ENCODE measurements at regions not wholly inside any gene's neighbourhood (a gene's known extent, or its start where the extent isn't known, plus 50 kb on each side); places are given as distances from the start of the nearest gene placed in this dataset.
A peak's percentile ranks its signal among the peaks of the same experiment; 100 is the strongest.

DNA sequence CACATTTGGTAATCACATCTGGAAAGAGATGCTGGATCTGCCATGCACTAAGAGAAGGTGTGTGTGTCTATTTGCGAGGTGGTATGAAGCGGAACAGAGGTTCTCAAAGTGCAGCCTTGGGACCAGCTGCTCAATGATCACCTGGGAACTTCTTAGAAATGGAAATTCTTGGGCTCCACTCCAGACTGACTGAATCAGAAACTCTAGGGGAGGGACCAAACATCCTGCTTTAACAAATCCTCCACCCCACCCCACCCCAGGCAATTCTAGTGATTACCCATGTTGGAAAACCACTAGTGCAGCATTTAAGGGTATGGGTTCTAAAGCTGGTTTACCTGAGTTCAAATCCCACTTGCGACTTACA is 143.9 kb upstream of the JUN start:
- Histone ChIP-seq H3K4me2 (ENCODE audit: insufficient read depth, low read length) (no peak overlapping the region), H3K9me1 (ENCODE audit: control insufficient read depth, insufficient read depth, low read length) (no peaks in the 10 kb centered on the region), H3K4me3 (no peak overlapping the region), H3K27ac (ENCODE audit: extremely low read depth, low read depth, low read length) (no peak overlapping the region), H3K79me2 (ENCODE audit: control insufficient read depth, insufficient read depth, low read length) (no peaks in the 10 kb centered on the region), H3K36me3 (ENCODE audit: control insufficient read depth, insufficient read depth, low read length) (no peaks in the 10 kb centered on the region), H3K9me3 (replicated peaks; ENCODE audit: control insufficient read depth, insufficient read depth, low read depth, low read length) (no peaks in the 10 kb centered on the region), H3K27me3 (ENCODE audit: control insufficient read depth in 2 of 2, insufficient read depth in 2 of 2, low read length in 2 of 2) (peaks cover 0 to 3% of the 10 kb centered on the region in 2 experiments; a peak in 2 of 5 replicates), H3K4me1 (replicated peaks in 1 of 2; ENCODE audit: control insufficient read depth in 2 of 2, insufficient read depth in 2 of 2, low read length in 2 of 2) (peaks cover 7 to 16% of the 10 kb centered on the region in 2 experiments), H3K9ac (ENCODE audit: insufficient read depth in 1 of 2, low read depth in 2 of 2, low read length in 2 of 2) (no peak overlapping the region), H2AFZ (ENCODE audit: low read depth, low read length) (no peak overlapping the region), H4K20me1 (replicated peaks; ENCODE audit: control insufficient read depth, insufficient read depth, low read length) (no peaks in the 10 kb centered on the region; the same call in 1 of the 2 replicates)
- FAIRE-seq (no peak), ATAC-seq (no peak), DNase-seq (ENCODE audit: extremely low read depth in 1 of 4, low spot score in 3 of 4) (no peak)
- 11% methylated on average over 3 of the region's 3 CpGs for WGBS (ENCODE audit: insufficient coverage, low coverage, missing lambda C conversion rate)
- no TSS peak for BruUV-seq (replicated peaks)
- intact Hi-C loops (cut with micrococcal nuclease) (no loop called here), in situ Hi-C loops (cut with MboI) (no loop called here)
- CTCF ChIA-PET (ENCODE audit: low intra/inter-chr PET ratio): no interaction called here
- TF ChIP-seq MBD2 (IDR thresholded peaks at IDR 0.05; ENCODE audit: borderline replicate concordance, low read depth) (no peak), BRD4 (IDR thresholded peaks at IDR 0.05) (no peak)
- TF ChIP-seq, protein P1, sequence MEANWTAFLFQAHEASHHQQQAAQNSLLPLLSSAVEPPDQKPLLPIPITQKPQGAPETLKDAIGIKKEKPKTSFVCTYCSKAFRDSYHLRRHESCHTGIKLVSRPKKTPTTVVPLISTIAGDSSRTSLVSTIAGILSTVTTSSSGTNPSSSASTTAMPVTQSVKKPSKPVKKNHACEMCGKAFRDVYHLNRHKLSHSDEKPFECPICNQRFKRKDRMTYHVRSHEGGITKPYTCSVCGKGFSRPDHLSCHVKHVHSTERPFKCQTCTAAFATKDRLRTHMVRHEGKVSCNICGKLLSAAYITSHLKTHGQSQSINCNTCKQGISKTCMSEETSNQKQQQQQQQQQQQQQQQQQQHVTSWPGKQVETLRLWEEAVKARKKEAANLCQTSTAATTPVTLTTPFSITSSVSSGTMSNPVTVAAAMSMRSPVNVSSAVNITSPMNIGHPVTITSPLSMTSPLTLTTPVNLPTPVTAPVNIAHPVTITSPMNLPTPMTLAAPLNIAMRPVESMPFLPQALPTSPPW (CRISPR knock-in tag; IDR thresholded peaks at IDR 0.05): no peak
- POLR2A ChIA-PET: interaction anchor here (0.5 to 1.4 kb wide), 3 partner anchors 8 to 29 kb away, joined by 3 to 4 read pairs (median 3); no protein-coding TSS in a partner anchor

DNA sequence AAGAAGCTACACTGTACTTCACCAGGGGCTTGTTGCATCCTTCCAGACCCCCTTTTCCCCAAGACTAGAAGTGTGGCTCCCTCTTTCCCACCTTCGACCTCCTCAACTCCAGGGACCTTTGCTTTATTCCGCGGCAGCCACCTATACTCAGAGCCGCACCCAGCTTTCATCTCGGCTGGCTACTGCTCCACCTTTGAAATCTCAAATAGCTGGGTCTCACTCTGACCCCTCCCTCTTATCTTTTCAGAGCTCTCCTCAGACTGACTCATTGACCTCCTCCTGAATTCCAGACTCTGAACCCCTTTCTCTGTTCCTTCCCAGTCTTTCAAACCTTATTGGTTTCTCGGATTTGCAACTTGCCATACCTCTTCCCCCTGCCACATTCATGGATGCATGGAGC is 144.7 kb upstream of the JUN start:
- in situ Hi-C loops (cut with MboI): no loop called here
- no peak overlapping the region for H3K4me3 ChIP-seq
- no peaks in the 10 kb centered on the region for H3K9me1 ChIP-seq (ENCODE audit: control insufficient read depth, insufficient read depth, low read length)
- H3K9me3 ChIP-seq (replicated peaks; ENCODE audit: control insufficient read depth, insufficient read depth, low read depth, low read length): 0 out of 2 replicates have a peak, but pooled peaks cover 2% of the 10 kb centered on the region
- peak in 2 of 4 experiments; percentile 39 to 62 for DNase-seq (ENCODE audit: extremely low read depth in 1 of 4, low spot score in 3 of 4)
- peak; percentile 76 for ATAC-seq
- no peaks in the 10 kb centered on the region for H3K79me2 ChIP-seq (ENCODE audit: control insufficient read depth, insufficient read depth, low read length)
- WGBS (ENCODE audit: insufficient coverage, low coverage, missing lambda C conversion rate): 0% methylated on average over 6 of the region's 6 CpGs
- BruUV-seq (replicated peaks): no TSS peak
- intact Hi-C loops (cut with micrococcal nuclease): no loop called here
- no peak overlapping the region for H2AFZ ChIP-seq (ENCODE audit: low read depth, low read length)
- H3K27ac ChIP-seq (ENCODE audit: extremely low read depth, low read depth, low read length): no peak overlapping the region
- FAIRE-seq: peak; percentile 48
- POLR2A ChIA-PET: interaction anchor here (0.7 to 1.4 kb wide), 5 partner anchors 9 to 30 kb away, joined by 3 to 4 read pairs (median 3); no protein-coding TSS in a partner anchor
- CTCF ChIA-PET (ENCODE audit: low intra/inter-chr PET ratio): no interaction called here
- peaks cover 7 to 18% of the 10 kb centered on the region in 2 experiments for H3K4me1 ChIP-seq (replicated peaks in 1 of 2; ENCODE audit: control insufficient read depth in 2 of 2, insufficient read depth in 2 of 2, low read length in 2 of 2)
- H3K4me2 ChIP-seq (ENCODE audit: insufficient read depth, low read length): no peak overlapping the region
- H3K27me3 ChIP-seq (ENCODE audit: control insufficient read depth in 2 of 2, insufficient read depth in 2 of 2, low read length in 2 of 2): peaks cover 0 to 3% of the 10 kb centered on the region in 2 experiments; a peak in 2 of 5 replicates
- no peak overlapping the region for H3K9ac ChIP-seq (ENCODE audit: insufficient read depth in 1 of 2, low read depth in 2 of 2, low read length in 2 of 2)
- no peaks in the 10 kb centered on the region; the same call in 1 of the 2 replicates for H4K20me1 ChIP-seq (replicated peaks; ENCODE audit: control insufficient read depth, insufficient read depth, low read length)
- H3K36me3 ChIP-seq (ENCODE audit: control insufficient read depth, insufficient read depth, low read length): no peaks in the 10 kb centered on the region
- TF ChIP-seq, protein P1 (CRISPR knock-in tag; IDR thresholded peaks at IDR 0.05): peak; percentile 35
- TF ChIP-seq, protein P2, sequence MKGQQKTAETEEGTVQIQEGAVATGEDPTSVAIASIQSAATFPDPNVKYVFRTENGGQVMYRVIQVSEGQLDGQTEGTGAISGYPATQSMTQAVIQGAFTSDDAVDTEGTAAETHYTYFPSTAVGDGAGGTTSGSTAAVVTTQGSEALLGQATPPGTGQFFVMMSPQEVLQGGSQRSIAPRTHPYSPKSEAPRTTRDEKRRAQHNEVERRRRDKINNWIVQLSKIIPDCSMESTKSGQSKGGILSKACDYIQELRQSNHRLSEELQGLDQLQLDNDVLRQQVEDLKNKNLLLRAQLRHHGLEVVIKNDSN (CRISPR knock-in tag; IDR thresholded peaks at IDR 0.05): no peak
- TF ChIP-seq POLR2AphosphoS5 (IDR thresholded peaks at IDR 0.05; ENCODE audit: control insufficient read depth, insufficient read depth, low read depth, low read length) (peak; percentile 32; the same call in 1 of the 2 replicates), SLC30A9 (CRISPR knock-in tag; IDR thresholded peaks at IDR 0.05) (no peak), CBFA2T2 (conservative IDR thresholded peaks at IDR 0.05) (peak; percentile 61), TCF3 (CRISPR knock-in tag; IDR thresholded peaks at IDR 0.05) (peak; percentile 48), SMARCA4 (IDR thresholded peaks at IDR 0.05) (peak; percentile 44; the same call in 1 of the 2 replicates), ARID1B (IDR thresholded peaks at IDR 0.05) (peak; percentile 70; the same call in 1 of the 2 replicates), HNRNPL (IDR thresholded peaks at IDR 0.05; ENCODE audit: low read depth, low read length) (no peak), SMARCE1 (IDR thresholded peaks at IDR 0.05) (peak; percentile 60; the same call in 1 of the 2 replicates)
